ENCODE measurements at regions not wholly inside any gene's neighbourhood (a gene's known extent, or its start where the extent isn't known, plus 50 kb on each side); places are given as distances from the start of the nearest gene placed in this dataset.

DNA sequence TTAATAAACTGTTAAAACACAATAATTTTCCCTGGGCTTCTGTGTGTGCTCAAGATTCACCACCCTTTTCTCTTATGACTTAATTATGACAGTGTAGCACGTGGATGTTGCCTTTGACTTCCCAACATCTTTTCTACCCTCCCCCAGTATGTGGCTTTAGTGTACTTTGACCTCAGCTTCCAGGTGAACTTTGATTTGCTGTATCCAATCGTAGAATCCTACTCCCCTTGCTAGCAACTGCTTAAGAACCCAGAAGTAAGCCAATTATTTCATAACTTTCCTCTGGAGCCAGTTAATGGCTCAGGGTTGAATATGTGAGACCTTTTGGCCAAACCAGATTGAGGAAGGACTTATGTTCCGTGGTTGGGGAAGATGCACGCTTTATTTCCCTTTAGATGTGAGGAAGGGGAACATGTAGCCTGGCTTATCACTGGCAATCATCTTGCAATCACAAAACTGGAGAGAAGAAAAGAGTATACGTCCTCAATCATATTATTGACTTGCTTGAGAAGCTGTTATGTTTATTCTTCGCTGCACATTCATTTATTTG, 259.6 kb upstream of the ATP2B1 start:
- no peak for TF ChIP-seq CTCF (IDR thresholded peaks at IDR 0.05; ENCODE audit: control insufficient read depth, extremely low read depth, insufficient read depth)
- no peak overlapping the region for H3K4me3 ChIP-seq (ENCODE audit: low read depth, low read length)
- DNase-seq (ENCODE audit: low read depth), result no peak

- H3K4me3 ChIP-seq (ENCODE audit: low read depth, low read length), result no peak overlapping the region
- DNase-seq (ENCODE audit: low read depth), result no peak
- TF ChIP-seq CTCF (IDR thresholded peaks at IDR 0.05; ENCODE audit: control insufficient read depth, extremely low read depth, insufficient read depth), result no peak
Measured at GRCh38 chr12:89966495-89967240, 258.0 kb upstream of the ATP2B1 start.

DNA sequence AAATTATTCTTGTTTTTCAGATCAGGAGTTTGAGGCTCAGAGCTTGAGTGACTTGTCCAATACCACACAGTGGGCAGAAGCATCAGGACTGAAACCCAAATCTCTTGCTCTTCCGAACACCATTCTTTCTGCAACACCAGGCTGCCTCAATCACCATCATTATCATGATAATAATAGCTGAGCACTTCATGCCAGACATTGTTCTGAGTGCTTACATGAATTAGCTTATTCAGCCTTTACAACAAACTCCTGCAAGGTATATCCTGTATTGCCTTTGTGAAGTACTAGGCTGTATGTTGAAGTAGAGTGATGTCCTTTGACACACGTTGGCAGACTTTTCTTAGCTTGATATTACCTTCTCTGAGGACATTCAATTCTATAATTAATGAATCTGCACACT, 257.4 kb upstream of the ATP2B1 start:
- no peak overlapping the region for H3K4me3 ChIP-seq (ENCODE audit: low read depth, low read length)
- TF ChIP-seq CTCF (IDR thresholded peaks at IDR 0.05; ENCODE audit: control insufficient read depth, extremely low read depth, insufficient read depth), result no peak
- DNase-seq (ENCODE audit: low read depth), result no peak

DNA sequence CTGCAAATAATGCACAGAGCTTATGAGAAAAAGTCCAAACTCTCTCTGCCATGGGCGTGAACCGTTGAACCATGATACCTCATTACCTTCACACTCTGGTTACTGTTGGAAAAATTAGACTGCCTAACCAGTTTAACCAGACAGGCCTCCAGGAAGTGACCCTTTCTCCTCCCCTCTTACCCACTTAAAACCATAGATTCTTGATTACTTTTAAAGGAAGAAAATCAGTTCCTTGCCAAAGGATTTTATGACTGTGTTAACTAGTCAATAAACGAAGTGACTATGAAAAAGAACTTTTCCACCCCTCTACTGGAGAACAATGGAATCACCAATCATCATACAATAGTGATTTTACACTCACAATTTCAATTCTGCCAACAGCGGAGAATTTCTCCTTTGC, 254.0 kb upstream of the ATP2B1 start:
- no peak overlapping the region for H3K4me3 ChIP-seq (ENCODE audit: low read depth, low read length)
- DNase-seq (ENCODE audit: low read depth), result peak; percentile 87
- peak; percentile 37 for TF ChIP-seq CTCF (IDR thresholded peaks at IDR 0.05; ENCODE audit: control insufficient read depth, extremely low read depth, insufficient read depth)

GRCh38 chr12:89960607-89961394, 252.2 kb upstream of the ATP2B1 start:
- no peak for TF ChIP-seq CTCF (IDR thresholded peaks at IDR 0.05; ENCODE audit: control insufficient read depth, extremely low read depth, insufficient read depth)
- no peak overlapping the region for H3K4me3 ChIP-seq (ENCODE audit: low read depth, low read length)
- no peak for DNase-seq (ENCODE audit: low read depth)

DNA sequence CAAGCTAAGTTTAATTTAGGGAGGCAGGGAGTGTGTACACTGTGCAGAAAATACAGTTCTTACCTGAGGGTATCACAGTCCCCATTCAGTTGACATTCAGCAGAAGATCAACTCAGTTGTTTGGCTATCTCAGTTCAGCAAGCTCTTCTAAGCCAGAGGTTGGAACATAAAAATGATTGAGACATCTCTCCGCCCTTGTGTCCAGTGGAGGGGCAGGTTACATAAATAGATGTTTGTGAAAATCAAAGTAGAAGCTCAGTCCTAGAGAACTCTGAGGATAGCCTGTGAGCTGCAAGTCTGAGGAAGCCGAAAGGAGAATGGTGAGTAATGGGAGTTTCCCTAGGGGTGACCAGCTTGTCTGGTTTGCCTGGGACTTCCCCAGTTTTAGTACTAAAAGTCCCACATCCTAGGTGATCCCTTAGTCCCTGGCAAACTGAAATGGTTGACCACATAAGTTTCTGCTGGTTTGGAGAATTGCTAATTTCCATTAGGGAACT, 251.4 kb upstream of the ATP2B1 start:
- no peak for TF ChIP-seq CTCF (IDR thresholded peaks at IDR 0.05; ENCODE audit: control insufficient read depth, extremely low read depth, insufficient read depth)
- no peak overlapping the region for H3K4me3 ChIP-seq (ENCODE audit: low read depth, low read length)
- DNase-seq (ENCODE audit: low read depth), result no peak

Data from LNCaP clone FGC (cell line).